Stimulated activated CD4-positive, alpha-beta T cell treated with anti-CD3 and anti-CD28 coated beads, Interleukin-1b, Interleukin-23, amount 100 ng/mL, for 24 hours (primary cell): ENCODE measurements at regions not wholly inside any gene's neighbourhood (a gene's known extent, or its start where the extent isn't known, plus 50 kb on each side); places are given as distances from the start of the nearest gene placed in this dataset.
"Not testable (repeated sequence)": the region's sequence is repeated elsewhere in the genome, so short reads cannot be mapped to it uniquely, and the experiment has no call there.

ENCODE experiments used
- DNase-seq, 4 experiments: peaks; one replicate each; pipeline ENCODE4 v3.0.0-alpha.2; 2020; ENCODE audit warnings: low read depth in 4 of 4, low spot score in 1 of 4

- no peak for DNase-seq
Measured at GRCh38 chr15:26083457-26083856, 220.3 kb upstream of the ATP10A start.

DNA sequence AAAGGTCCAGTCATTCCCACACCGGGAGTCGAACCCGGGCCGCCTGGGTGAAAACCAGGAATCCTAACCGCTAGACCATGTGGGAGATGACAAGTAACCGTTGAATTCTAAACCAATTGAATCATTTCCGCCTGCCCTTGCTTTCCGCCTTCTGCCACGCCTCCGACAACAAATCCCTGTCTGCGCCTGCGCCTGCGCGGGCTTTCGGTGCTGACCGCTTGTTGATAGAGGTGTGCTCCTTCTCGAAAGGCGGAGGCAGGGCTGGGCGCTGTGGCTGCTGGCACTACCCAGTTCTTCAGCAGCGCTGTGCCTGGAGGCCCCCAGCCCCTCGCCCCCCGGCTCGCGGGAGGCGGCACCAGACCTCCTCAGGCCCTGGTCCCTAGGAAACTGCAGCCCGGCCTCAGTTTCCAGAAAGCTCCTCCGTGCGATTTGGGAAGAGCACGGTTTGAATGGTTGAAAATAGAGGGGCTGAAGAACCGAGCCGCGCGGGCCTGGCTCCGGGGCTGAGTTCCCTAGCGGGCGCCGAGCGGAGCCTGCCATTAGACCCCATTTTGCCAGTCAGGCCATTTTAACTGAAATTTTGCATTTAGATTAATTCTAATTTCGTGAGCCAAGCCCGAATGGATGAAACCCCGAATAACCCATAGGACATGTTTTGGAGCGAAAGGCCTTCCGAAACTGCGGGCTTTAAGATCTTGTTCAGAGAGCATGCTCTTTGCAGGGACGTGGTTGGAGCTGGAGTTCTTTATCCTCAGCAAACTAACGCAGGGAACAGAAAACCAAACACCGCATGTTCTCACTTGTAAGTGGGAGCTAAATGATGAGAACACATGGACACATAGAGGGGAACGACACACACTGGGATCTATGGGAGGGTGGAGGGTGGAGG is 219.3 kb upstream of the ATP10A start:
- peak; percentile 87 to 93 (median 91) for DNase-seq

- DNase-seq: no peak
Measured at GRCh38 chr15:26081758-26082220, 218.7 kb upstream of the ATP10A start.

DNA sequence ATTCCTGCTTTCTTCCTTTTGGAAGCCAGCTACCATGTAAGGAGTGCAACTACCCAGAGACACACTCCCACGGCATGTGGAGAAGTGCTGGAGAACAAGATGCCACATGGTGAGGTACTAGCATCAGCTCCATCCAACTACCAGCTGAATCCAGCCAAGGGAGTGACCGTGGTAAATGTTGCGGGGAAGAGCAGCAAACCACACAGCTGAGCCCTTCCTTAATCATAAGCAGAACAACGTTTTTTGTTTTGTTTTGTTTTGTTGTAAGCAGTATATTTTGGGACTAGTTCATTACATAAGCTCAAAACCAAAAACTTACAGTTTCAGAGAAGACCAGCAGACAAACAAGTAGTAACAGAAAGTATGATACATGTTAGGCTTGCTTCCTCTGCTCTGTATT is 212.6 kb upstream of the ATP10A start:
- DNase-seq: no peak

- no peak for DNase-seq
Measured at GRCh38 chr15:26073430-26074333, 210.6 kb upstream of the ATP10A start.

DNA sequence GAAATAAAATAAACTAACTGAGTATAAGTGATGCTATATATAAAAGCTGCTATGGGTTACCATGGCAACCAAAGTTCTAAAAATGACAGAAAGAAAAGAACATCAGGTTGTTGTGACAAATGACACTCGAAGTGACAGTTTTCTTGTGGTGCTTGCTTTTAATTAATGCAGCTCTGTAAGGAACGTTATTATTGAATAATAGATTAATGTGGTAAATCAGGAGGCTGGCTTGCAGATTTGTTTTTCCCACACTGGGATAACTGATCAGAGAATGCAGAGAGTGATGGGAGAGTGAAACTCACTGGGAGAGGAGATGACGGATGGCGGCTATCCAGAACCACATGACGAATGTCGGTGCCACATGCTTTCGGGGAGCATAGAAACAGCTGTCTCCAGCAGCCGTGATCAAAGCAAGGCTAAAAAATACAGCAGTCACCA is 207.0 kb upstream of the ATP10A start:
- no peak for DNase-seq

DNA sequence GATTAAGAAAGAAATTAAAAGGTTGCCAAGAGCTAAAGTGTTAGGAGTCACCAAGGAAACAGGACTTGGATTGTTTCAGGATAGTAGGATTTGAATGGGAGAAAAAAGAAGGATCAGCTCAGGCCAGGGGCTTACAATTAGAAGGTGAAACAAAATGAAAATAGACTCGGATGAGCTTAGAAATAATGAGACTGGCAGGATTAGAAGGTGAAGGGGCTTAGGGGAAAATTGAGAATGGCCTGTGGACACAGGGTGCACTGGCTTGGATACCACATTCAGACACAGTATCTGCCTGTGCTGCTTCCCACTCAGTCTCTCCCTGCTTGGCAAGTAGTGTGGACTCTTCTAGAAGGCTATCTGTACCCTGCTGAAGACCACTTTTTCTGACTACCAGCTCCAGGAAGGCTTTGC is 206.1 kb upstream of the ATP10A start:
- DNase-seq: no peak

DNA sequence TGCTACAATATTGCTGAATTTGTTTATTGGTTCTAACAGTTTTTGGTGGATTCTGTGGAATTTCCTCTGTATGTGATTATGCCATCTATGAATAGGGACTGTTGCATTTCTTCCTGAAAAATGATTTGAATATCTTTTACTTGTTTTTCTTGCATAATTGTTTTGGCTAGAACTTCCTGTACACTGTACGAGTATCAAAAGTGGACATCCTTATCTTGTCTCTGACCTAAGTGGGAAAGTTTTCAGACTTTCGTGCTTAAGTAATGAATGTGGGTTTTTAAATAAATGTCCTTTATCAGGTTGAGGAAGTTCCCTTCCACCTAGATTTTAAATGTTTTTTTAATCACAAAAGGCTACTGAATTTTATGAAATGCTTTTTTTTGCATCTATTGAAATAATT is 203.8 kb upstream of the ATP10A start:
- no peak for DNase-seq

GRCh38 chr15:26065723-26066122 is 202.6 kb upstream of the ATP10A start:
- DNase-seq: no peak

- no peak for DNase-seq
Measured at GRCh38 chr15:26061248-26061647, 198.1 kb upstream of the ATP10A start.

DNA sequence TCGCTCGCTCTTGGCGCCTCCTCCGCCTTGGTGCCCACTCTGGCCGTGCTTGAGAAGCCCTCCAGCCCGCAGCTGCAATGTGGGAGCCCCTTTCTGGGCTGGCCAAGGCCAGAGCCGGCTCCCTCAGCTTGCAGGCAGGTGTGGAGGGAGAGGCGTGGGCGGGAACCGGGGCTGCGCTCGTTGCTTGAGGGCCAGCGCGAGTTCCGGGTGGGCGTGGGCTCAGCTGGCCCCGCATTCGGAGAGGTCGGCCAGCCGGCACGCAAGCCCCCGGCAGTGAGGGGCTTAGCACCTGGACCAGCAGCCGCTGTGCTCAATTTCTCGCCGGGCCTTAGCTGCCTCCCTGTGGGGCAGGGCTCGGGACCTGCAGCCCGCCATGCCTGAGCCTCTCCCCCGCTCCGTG is 193.6 kb upstream of the ATP10A start:
- DNase-seq: not testable (repeated sequence)

- DNase-seq: no peak
Measured at GRCh38 chr15:26051761-26052675, 188.9 kb upstream of the ATP10A start.

- no peak for DNase-seq
Measured at GRCh38 chr15:26050984-26051383, 187.9 kb upstream of the ATP10A start.

- no peak for DNase-seq
Measured at GRCh38 chr15:26049900-26050657, 187.0 kb upstream of the ATP10A start.

GRCh38 chr15:26048669-26049068 is 185.5 kb upstream of the ATP10A start:
- no peak for DNase-seq

DNA sequence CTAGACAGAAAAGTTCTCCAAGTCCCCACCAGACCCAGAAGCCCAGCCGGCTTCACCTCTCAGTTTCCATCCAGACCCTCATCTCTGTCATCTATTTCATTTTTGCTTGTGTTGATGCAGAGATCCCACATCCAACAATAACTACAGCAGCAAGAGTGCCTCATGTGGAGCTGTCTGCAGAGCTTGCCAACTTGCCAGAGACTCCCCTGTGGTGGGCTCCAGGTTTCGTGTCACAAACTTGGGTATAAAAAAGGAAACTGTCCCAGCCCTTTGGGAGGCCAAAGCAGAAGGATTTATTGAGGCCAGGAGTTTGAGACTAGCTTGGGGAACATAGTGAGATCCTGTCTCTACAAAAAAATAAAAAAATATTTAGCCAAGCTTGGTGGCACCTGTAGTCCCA is 182.4 kb upstream of the ATP10A start:
- no peak for DNase-seq

DNA sequence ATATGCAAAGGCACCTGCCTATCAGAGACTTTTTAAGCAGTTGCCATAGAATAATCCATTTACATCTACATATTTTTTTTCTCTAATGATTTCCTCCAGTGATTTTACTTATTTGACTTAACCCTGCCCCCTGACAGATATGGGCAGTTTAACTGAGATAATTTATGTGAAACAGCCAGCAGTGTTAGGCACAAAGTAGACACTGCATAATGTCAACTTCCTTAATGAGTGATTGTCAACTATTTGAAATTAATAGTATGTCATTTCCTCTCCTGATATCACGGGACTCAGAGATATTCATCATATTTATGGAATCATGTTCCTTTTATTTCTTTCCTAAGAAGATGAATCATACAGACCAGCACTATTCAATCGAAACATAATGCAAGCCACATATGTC is 179.9 kb upstream of the ATP10A start:
- DNase-seq: no peak

- no peak for DNase-seq
Measured at GRCh38 chr15:26038693-26039092, 175.6 kb upstream of the ATP10A start.

DNA sequence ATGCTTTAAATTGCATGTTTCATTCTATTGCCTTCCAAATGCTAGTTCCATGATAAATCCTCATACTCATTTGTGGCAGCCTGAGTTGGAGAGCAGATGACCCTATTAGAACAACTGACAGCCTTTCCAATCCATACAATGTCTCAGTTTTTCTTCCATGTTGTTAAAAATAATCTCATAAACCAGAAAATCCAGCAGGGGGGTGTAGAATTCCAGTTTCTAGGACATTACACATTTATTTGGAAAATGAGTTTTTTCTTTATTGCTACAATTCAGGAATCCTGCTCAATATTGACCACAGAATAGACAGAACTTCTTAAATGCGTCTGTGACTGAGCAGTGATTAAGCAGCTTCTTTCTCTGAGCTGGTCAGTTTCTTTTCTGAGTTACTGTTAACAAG is 174.2 kb upstream of the ATP10A start:
- DNase-seq: no peak

DNA sequence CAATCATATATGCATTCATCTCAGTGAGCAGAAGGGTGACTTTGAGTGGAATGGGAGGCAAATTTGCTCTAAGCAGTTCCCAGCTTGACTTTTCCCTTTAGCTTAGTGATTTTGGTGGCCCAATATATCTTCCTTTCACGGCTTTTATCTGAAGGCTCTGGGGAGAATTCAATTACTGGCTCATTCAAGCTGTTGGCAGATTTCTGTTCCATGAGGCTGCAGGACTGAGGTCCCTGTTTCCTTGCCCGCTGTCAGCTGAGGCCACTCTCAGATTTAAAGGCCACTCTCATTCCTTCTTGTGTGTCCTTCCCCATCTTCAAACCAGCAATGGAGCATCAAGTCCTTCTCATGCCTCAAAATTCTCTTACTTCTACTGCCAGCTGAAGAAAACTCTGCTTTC is 170.4 kb upstream of the ATP10A start:
- no peak for DNase-seq
